GM21360 (cell line): ENCODE measurements at regions not wholly inside any gene's neighbourhood (a gene's known extent, or its start where the extent isn't known, plus 50 kb on each side); places are given as distances from the start of the nearest gene placed in this dataset.
"Not testable (repeated sequence)": the region's sequence is repeated elsewhere in the genome, so short reads cannot be mapped to it uniquely, and the experiment has no call there.

Source experiments
- ATAC-seq: cut with Tn5 transposase; IDR thresholded peaks from one replicate; pipeline ENCODE4 v1.9.1; 2021; ENCODE audit warnings: mild to moderate bottlenecking, moderate library complexity; ENCODE audit not compliant: unreplicated experiment

- no peak for ATAC-seq
Observed at GRCh38 chr5:53405396-53405795, 75.0 kb upstream of the FST start.

GRCh38 chr5:53406630-53407316, 73.7 kb upstream of the FST start:
- ATAC-seq: no peak

GRCh38 chr5:53407373-53407772, 73.1 kb upstream of the FST start:
- ATAC-seq: no peak

GRCh38 chr5:53411388-53411787, 69.0 kb upstream of the FST start:
- no peak for ATAC-seq

- not testable (repeated sequence) for ATAC-seq
Observed at GRCh38 chr5:53412499-53412898, 67.9 kb upstream of the FST start.

GRCh38 chr5:53416144-53416738, 64.2 kb upstream of the FST start:
- no peak for ATAC-seq

- ATAC-seq: no peak
Observed at GRCh38 chr5:53418409-53418808, 62.0 kb upstream of the FST start.

GRCh38 chr5:53418826-53419658, 61.4 kb upstream of the FST start:
- ATAC-seq: no peak

- ATAC-seq: no peak
Observed at GRCh38 chr5:53422539-53422938, 57.9 kb upstream of the FST start.

GRCh38 chr5:53423724-53424123, 56.7 kb upstream of the FST start:
- ATAC-seq: no peak

GRCh38 chr5:53424686-53425615, 55.5 kb upstream of the FST start:
- no peak for ATAC-seq

- ATAC-seq: no peak
Observed at GRCh38 chr5:53425687-53426511, 54.5 kb upstream of the FST start.

- no peak for ATAC-seq
Observed at GRCh38 chr5:53426512-53426830, 54.0 kb upstream of the FST start.

GRCh38 chr5:53426878-53427277, 53.6 kb upstream of the FST start:
- ATAC-seq: no peak

- ATAC-seq: no peak
Observed at GRCh38 chr5:53427965-53428364, 52.5 kb upstream of the FST start.

- ATAC-seq: no peak
Observed at GRCh38 chr5:53429706-53430105, 50.7 kb upstream of the FST start.

GRCh38 chr5:53430618-53431252, 49.7 kb upstream of the FST start:
- no peak for ATAC-seq
